NCI-H2227 (cell line): ENCODE measurements at regions not wholly inside any gene's neighbourhood (a gene's known extent, or its start where the extent isn't known, plus 50 kb on each side); places are given as distances from the start of the nearest gene placed in this dataset.

Source experiments
- DNase-seq: peaks from one replicate; lab custom pipeline; 2025; ENCODE audit not compliant: unreplicated experiment; lab: John Stamatoyannopoulos, UW

DNA sequence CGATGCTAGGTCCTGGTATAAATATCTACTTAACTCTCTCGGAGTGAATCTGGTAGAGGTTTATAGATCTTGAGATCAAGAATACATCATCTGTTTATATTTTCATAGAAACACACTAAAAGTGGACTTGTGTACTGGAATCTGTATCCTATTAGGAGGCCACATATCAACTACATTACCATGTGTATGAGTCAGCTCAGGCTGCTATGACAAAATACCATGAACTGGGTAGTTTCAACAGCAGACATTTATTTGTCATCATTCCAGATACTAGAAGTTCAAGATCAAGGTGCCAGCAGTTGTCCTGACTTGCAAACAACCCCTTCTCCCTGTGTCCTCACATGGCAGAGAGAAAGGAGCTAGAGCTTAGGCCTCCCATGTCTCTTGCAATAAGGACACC lies 113.9 kb upstream of the PFKP start:
- DNase-seq, result no peak

DNA sequence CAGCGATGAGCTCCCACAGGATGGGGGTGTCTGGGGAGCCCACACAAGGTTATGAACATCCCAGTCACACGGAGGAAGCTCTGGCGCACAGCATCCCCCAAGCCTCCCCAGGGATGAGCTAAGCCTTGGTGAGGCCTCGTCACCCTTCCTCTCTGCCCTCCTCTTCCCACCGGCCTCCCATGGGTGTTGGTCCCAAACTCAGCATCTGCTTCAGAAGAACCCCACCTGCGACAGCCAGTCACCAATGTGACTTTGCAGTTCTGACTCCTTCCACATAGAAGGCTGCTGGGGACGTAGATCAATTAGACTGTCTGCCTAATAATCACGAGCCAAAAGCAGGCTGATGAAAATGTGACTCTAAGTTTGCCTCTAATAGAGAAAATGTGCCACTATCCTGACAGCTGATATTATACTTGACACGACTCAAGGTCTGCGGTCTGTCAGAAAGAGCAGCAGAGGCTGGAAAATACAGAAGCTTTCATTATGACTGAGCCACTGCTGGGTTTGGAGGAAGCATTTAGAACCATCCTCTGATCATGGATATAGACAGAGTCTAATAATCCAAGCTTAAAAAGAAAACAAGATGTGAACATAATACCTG lies 116.0 kb upstream of the PFKP start:
- no peak for DNase-seq

DNA sequence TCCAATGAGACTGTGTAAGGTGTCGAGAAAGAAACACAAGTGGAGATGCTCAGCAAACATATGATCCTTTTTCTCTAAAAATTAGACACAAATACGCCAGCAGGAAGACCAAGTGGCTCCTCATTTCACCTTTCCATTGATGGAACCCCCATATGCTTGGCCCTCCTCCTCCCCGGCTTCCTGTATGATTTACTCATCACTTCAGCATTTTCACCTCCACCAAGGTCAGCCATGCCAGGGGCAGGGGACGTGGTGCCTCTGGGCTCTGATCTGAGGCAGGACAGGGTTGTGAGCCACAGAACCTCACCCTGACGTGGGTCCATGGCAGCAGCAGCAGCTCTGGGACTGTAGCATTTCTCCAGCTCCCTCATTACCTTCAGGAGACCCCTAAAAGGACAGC lies 116.8 kb upstream of the PFKP start:
- DNase-seq, result no peak

DNA sequence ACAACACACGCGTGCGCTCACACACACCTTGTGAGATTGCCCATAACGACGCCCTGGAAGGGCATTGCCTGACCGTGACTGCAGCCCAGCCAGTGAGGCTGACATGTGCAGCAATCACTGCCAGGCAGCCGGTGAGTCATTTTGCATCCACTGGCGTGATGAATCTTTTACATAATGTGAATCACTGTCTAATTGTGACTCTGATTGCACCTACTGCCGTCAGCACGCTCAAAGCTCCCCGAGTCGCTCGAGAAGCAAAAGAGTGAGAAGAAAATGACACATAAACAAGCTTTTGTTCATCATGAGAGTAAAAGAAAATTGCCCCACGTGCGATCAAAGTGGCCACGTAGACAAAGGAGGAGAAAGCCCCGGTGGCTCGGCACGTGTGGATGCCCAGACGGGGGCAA lies 117.4 kb upstream of the PFKP start:
- no peak for DNase-seq

DNA sequence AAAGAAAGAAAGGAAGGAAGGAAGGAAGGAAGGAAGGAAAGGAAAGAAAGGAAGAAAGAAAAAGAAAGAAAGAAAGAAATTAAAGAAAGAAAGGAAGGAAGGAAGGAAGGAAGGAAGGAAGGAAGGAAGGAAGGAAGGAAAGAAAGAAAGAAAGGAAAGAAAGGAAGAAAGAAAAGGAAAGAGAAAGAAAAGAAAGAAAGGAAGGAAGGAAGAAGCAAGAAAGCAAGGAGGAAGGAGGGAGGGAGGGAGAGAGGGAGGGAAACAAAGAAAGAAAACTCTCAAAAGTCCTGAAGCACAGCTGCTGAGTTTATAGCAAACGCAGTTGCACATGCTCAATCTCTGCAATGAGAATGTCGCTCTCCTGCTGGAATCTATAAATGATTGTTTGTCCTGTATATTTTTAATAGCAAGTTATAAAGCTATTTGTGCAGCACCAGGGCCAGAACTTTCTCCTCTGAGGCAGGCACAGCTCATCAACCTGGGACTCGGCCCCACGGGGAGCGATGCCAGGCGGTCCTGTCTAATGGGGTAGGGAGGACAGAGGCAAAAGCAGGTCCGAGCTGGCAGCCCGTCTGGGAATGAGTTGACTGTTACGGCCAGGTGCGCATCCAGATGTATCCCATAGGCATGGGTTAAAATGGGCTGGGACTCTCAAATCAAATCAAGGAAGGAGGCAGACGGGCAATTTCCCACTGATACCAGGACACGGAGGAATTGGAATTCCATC lies 118.0 kb upstream of the PFKP start:
- no peak for DNase-seq

DNA sequence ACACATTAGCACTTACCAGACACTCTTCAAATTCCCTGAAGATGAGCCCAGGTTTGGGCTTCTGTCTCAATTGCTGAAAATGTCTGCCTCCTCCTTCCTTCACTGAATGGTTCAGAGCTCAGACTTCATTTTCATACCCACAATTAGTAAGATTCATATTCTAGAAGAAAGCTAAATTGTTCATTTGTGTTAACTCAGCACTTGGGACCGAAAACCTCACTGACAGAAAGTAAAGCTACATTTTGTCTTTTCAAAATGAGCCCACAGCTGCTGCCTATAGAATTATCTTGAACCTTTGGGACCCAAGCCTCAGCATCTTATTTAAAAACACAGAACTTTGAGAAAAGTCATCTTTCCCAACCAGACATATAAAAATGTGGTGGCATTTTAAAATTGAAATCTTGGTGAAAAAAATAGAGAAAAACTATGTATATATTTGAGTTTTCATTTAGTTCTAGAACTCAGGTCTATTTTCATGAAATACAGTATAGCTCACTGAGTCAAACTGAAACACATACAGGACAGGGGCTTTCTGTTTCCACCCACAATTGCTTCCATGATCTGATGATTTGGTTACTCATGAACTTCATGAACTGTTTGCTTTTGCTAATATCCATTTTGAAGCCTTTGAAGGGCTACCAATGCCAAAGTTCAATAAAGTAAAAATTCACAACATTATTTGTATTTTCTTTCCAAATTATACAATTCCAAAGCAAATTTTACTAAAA lies 119.1 kb upstream of the PFKP start:
- no peak for DNase-seq

DNA sequence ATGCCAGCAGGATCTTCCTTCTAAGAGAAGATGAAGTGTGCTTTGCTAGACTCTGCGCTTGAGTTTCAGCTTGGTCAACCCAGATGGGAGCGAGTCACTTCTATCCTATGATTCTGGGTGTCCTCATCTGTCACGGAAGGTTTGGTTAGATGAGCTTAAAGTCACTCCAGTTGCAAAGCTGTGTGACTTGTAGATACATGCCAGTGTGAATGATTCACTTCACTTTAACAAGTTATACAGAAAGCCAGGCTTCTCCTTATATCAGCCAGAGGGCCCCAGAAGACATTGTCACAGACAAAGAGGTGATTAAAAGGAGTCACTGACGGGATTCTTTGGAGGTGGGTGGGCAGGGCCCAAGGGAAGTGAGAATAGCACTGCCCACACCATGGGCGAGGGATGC lies 122.6 kb upstream of the PFKP start:
- no peak for DNase-seq

DNA sequence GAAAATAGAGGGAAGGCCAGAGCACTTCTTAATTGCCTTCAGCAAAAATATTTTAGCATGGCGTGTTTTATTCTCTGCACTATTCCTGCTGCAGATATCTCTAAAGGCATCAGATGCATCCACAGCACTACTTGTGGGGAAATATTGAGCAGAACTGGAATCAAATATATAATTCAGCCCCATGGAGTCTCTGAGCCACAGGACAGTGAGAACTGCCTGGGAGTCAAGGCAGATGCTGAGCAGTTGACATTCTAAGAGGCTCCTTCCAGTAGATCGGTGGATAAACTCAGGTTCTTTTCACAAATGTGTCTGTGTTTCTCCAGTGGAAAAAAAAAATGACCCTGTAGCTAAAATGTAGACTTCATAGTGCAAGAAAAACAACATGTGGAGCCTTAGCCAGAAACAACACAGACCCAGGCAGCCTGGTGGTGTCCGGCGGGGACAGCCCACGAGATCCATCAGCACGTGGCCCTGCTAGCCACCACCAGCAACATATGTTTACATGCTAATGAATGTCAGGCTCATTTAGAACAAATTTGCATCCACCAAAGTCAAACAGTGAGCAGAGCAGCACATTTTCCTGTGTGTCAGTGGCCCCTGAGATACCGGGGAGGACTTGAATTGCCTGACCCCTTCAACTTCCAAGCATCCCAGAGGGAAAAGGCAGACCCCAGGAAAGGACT lies 123.3 kb upstream of the PFKP start:
- no peak for DNase-seq

DNA sequence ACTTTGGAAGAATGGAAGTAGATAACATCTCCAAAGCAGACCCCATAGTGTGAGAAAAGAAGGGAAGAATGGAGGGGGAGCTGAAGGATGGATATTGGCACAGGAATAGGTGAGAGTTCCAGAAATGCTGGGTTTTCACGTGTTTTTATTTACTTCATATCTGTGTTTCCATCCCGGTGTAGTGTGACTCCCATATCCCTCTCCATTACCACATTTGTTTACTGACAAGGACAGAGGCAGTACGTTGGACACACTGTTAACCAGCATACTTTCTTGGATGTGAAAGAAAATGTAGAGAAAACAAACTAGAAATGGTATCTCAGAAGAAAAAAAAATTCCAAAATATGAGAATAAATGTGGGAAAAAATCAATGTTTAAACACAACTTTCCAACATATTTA lies 124.4 kb upstream of the PFKP start:
- no peak for DNase-seq

DNA sequence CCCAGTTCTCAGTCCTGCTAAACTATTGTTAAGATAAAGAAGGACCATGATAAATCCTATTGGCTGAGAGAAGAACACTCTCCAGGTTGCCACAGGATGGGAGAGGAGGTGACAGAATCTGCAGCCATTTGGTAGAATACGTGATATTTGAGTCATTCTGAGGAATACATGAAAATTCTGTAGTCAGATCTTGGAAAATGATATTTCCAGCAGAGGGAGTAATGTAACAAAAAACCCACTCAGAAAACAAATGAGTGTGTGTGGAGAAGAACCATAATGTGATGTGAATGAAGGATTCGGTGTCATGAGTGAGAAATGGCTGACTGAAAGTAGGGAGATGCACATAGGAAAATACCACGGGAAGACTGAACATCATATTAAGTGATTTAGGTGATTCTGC lies 128.5 kb upstream of the PFKP start:
- DNase-seq, result no peak

DNA sequence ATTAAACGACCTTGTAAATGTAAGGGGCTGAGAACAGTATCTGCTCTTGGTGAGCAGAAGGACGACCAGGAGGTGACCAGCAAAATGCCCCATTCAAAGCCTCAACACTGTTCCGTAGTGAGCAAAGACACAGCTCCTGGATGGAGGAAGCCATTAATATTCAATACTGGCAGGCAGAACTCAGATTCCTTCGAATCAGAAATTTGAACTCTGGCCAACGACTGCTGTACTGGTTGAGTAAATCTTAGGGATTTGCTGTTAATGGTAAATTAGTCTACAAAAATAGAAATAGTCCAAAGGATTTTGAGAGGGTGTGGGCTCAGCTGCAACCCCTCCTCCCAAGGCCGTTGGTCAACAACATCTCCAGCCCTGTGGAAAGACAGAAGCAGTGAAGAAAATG lies 130.5 kb upstream of the PFKP start:
- DNase-seq, result no peak

DNA sequence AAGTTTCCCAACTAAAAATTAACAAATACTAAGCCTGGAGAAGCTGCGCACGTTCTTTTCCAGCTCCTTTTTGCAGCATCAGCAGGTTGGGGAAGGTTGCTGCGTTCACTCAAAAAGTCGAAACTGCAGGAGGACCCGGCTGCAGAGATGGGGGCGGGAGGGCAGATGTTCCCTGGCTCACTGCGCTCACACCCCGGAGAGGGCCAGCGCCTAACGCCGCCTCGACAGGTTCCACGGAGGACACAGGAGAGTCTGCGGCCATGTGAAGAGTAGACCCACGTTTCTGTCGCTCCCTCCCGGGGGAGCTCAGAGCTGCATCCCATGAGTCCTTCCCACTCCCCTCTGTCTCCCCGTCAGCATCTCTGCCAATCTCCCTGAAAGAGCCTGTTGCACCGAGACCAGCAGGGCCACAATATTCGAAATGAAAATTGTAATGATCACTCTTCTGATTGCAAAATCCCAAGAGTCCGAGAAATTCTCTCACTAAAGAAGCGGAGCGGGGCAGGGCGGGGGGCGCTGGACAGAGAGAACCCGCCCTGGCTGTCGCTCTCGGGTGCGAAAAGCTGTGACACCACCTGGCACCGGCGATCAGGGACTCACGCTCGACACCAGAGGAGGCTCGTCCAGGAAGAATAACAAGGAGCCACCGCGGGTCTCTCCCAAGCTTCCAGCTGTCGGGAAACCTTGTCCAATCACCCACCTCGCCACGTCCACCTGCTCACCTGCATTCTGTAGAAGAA lies 131.5 kb upstream of the PFKP start:
- no peak for DNase-seq

DNA sequence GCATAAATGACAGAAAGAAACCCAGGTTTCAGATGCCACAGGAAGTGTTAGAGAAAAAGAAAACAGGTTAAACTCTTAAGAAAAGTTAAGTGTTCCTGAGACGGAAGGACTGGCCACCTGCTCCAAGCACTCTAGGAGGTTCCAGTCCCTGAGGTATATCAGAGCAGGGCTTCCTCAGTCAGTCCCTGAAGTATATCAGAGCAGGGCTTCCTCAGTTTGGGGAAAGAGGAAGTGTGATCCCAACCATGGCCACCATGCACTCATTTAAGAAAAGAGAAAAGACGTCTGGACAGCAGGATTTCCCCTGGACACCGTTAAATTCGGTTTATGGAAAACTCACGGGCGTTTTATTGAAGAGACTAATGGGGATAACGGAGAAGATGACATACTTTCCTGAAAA lies 133.4 kb upstream of the PFKP start:
- DNase-seq, result no peak

DNA sequence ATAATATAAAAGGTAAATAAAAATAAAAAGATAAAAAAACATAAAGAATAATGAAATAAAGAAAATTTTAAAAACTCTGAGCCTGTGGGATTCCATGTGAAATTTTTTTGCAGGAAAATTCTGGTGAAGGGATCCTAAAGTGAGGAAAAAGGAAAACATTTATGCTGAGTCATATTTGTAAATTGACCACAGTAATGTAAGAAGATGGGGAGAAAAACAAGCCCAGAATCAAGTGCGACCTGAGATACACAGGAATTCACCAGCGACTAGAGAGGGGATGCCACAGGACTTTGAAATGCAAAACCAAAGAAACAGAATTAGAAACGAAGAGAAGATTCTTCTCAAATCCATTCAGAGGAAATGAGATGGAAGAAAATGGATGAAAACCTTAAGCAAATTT lies 133.8 kb upstream of the PFKP start:
- DNase-seq, result no peak

DNA sequence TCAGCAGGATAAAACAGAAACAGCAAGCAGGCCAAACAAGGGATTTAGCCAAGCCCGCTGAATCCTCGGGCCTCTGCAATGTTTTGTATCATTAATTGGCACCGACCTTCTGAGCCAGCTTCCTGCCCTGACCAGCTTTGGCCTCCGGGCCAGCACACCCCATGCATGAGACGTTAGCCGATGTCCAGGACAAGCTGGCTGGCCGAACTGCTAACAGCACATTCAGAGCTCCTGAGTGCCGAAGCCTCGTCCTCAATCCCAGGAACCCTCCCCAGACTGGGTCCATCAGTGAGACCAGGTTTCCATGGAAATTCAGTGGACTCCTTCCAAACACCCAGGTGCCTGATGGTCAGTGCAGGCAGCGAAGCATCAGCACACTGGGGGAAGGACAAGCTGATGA lies 134.3 kb upstream of the PFKP start:
- DNase-seq, result no peak

DNA sequence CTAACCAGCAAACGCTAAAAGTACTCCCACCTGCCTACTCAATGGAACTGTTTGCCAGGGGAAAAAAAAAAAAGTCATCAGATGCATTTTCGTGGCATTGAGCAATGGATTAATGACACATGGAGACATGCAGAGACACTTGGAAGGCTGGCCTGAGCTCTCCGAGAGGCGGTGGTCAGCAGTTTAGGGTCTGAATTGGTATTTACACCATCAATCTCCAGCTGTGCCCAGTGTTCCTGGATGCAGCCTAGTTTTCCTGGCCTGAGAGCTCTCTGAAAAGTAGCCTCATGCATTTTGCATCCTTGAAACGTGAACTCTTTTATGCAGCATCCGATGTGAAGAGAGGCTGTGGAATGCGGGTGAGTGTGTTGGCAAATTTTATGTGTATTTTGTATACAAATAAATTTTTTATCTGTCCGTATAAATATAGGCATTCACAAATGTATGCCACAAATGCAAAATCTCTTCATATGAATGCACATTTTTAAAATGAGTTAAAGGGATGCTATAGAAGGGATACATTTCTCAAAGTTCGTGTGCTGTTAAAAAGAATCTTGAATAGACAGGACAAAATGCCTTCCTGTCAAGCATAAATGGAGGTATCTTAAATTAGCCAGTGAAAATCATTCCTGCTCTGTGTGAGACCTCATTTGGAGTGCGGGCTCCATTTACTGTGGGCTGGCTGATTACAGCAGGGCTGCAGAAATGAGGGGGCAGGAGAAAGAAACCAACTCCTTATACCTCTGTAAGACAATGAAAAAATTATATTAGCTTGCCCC lies 137.7 kb upstream of the PFKP start:
- DNase-seq, result no peak

DNA sequence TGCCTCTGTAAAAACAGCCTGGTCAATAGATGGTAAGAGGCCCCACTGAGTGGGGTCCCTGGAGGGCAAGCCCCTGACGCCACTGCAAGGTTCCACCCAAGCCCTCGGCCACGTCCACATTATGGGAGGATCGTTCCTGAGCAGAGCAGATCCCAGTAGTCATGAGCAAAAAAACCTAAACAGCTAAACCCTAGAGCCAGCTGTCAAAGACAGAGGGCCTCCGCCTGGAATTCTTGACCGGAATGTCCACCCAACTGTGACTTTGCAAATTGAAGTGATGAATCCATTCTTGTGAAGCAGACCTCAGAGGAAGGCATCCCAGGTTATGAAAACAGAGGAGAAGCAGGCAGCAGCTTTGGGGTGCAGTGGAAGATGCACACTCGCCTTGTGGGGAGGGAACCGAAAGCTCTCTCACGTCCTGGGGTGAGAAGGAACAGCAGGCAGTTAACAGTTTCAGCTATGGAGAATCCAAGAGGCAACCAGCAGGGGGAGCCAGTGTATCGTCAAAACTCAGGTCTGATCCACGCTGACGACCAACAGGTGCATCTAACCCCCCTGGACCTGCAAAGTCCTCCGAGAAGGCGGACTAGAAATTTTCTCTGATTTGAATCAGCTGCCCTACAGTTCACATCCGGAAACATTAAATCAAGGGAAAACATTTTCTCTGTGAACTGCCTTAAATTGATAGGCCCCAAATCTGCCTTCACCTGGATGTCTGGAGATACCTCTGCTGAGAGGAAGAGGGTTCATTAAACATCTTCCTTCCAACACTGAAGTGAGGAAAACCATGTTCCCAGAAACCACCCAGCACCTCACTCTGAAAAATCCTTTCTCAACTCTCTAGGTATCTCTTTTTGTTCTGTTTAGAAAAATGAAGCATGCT lies 139.1 kb upstream of the PFKP start:
- DNase-seq, result peak; percentile 44

DNA sequence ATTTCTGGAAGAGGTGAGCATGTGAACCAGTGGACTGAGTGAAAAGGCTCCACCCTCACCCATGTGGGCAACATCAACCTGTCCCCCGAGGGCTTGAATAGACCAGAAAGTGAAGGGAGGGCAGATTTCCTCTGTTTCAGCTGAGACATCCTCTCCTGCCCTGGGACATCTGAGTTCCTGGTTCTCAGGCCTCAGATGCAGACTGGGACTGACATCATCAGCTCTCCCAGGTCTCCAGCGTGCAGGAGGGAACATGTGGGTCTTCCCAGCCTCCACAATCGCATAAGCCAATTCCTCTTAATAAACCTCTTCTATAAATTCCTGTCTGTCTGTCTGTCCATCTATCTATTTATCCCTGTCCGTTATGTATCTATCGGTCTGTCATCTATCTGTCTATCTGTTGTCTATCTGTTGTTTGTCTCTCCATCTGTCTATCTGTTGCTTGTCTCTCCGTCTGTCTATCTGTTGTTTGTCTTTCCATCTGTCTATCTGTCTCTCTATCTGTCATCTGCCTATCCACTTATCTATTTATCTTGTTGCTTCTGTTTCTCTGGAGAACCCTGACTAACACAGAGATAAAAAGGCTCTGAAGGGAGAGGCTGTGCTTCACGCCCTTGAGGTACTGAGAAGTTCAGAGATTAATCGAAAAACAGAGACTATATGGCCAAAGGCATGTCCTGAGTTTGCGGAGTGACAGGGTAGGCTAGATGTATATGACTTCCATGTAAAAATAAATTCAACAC lies 140.3 kb upstream of the PFKP start:
- no peak for DNase-seq

DNA sequence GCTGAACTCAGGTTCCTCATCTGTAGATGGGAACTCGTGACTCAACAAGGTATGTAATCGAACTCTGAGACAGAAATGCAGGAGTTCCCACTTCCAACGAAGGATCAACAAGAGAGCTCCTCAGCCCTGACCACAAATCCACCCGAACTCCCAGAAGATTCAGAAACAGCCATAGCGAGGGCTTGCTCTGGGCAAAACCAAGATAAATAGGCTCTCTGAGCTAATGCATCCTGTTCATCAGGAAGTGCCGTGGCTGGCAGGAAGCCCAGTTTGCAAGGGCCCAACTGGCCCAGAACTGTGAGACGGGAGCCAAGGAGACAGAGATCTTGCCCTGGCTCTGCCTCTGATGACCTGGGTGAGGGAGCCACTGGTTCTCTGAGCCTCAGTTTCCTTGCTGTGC lies 141.7 kb upstream of the PFKP start:
- no peak for DNase-seq
